ENCODE measurements at regions not wholly inside any gene's neighbourhood (a gene's known extent, or its start where the extent isn't known, plus 50 kb on each side); places are given as distances from the start of the nearest gene placed in this dataset.

- no peaks in the 10 kb centered on the region for H3K27me3 Mint-ChIP-seq
- H3K36me3 Mint-ChIP-seq = no peaks in the 10 kb centered on the region
- H3K4me3 Mint-ChIP-seq = no peak overlapping the region
- H3K4me1 Mint-ChIP-seq = no peaks in the 10 kb centered on the region
- H3K27ac Mint-ChIP-seq = no peak overlapping the region
- H3K9me3 Mint-ChIP-seq = no peaks in the 10 kb centered on the region
Measured at GRCh38 chr3:177435301-177435700, 238.0 kb upstream of the TBL1XR1 start.

- H3K9me3 Mint-ChIP-seq = no peaks in the 10 kb centered on the region
Measured at GRCh38 chr3:177437513-177438337, 240.4 kb upstream of the TBL1XR1 start.

GRCh38 chr3:177438596-177439220, 241.4 kb upstream of the TBL1XR1 start:
- no peaks in the 10 kb centered on the region for H3K9me3 Mint-ChIP-seq
- H3K27me3 Mint-ChIP-seq = no peaks in the 10 kb centered on the region
- no peak overlapping the region for H3K27ac Mint-ChIP-seq
- no peaks in the 10 kb centered on the region for H3K4me1 Mint-ChIP-seq
- no peaks in the 10 kb centered on the region for H3K36me3 Mint-ChIP-seq
- no peak overlapping the region for H3K4me3 Mint-ChIP-seq

More at GRCh38 chr3:177437513-177438337, 240.4 kb upstream of the TBL1XR1 start:
- H3K27ac Mint-ChIP-seq = no peak overlapping the region
- H3K36me3 Mint-ChIP-seq = no peaks in the 10 kb centered on the region
- no peaks in the 10 kb centered on the region for H3K27me3 Mint-ChIP-seq
- H3K4me1 Mint-ChIP-seq = no peaks in the 10 kb centered on the region
- H3K4me3 Mint-ChIP-seq = no peak overlapping the region

- H3K4me1 Mint-ChIP-seq = no peaks in the 10 kb centered on the region
- H3K9me3 Mint-ChIP-seq = no peaks in the 10 kb centered on the region
- H3K4me3 Mint-ChIP-seq = no peak overlapping the region
- H3K27ac Mint-ChIP-seq = no peak overlapping the region
- no peaks in the 10 kb centered on the region for H3K36me3 Mint-ChIP-seq
- H3K27me3 Mint-ChIP-seq = no peaks in the 10 kb centered on the region
Measured at GRCh38 chr3:177439694-177440269, 242.5 kb upstream of the TBL1XR1 start.

GRCh38 chr3:177440456-177441104, 243.3 kb upstream of the TBL1XR1 start:
- Mint-ChIP-seq H3K4me3 (no peak overlapping the region), H3K27me3 (no peaks in the 10 kb centered on the region), H3K36me3 (no peaks in the 10 kb centered on the region), H3K4me1 (no peaks in the 10 kb centered on the region), H3K9me3 (no peaks in the 10 kb centered on the region), H3K27ac (no peak overlapping the region)

- H3K27me3 Mint-ChIP-seq = no peaks in the 10 kb centered on the region
- no peaks in the 10 kb centered on the region for H3K4me1 Mint-ChIP-seq
- H3K36me3 Mint-ChIP-seq = no peaks in the 10 kb centered on the region
- H3K4me3 Mint-ChIP-seq = no peak overlapping the region
- H3K9me3 Mint-ChIP-seq = no peaks in the 10 kb centered on the region
- no peak overlapping the region for H3K27ac Mint-ChIP-seq
Measured at GRCh38 chr3:177441276-177441812, 244.1 kb upstream of the TBL1XR1 start.

GRCh38 chr3:177441813-177442646, 244.7 kb upstream of the TBL1XR1 start:
- H3K27ac Mint-ChIP-seq = no peak overlapping the region
- H3K27me3 Mint-ChIP-seq = no peaks in the 10 kb centered on the region
- H3K36me3 Mint-ChIP-seq = no peaks in the 10 kb centered on the region
- H3K4me3 Mint-ChIP-seq = no peak overlapping the region
- H3K4me1 Mint-ChIP-seq = no peaks in the 10 kb centered on the region
- no peaks in the 10 kb centered on the region for H3K9me3 Mint-ChIP-seq

GRCh38 chr3:177443469-177443868, 246.2 kb upstream of the TBL1XR1 start:
- Mint-ChIP-seq H3K4me1 (peaks cover 5% of the 10 kb centered on the region), H3K36me3 (no peaks in the 10 kb centered on the region), H3K4me3 (no peak overlapping the region), H3K27me3 (no peaks in the 10 kb centered on the region), H3K9me3 (no peaks in the 10 kb centered on the region), H3K27ac (no peak overlapping the region)

GRCh38 chr3:177444696-177445095, 247.4 kb upstream of the TBL1XR1 start:
- Mint-ChIP-seq H3K36me3 (no peaks in the 10 kb centered on the region), H3K4me1 (peaks cover 15% of the 10 kb centered on the region), H3K4me3 (no peak overlapping the region), H3K27me3 (no peaks in the 10 kb centered on the region), H3K27ac (no peak overlapping the region), H3K9me3 (no peaks in the 10 kb centered on the region)

GRCh38 chr3:177445549-177445948, 248.3 kb upstream of the TBL1XR1 start:
- H3K4me1 Mint-ChIP-seq = peaks cover 16% of the 10 kb centered on the region
- no peaks in the 10 kb centered on the region for H3K36me3 Mint-ChIP-seq
- no peaks in the 10 kb centered on the region for H3K27me3 Mint-ChIP-seq
- no peak overlapping the region for H3K4me3 Mint-ChIP-seq
- no peak overlapping the region for H3K27ac Mint-ChIP-seq
- H3K9me3 Mint-ChIP-seq = no peaks in the 10 kb centered on the region

- Mint-ChIP-seq H3K36me3 (no peaks in the 10 kb centered on the region), H3K4me3 (no peak overlapping the region), H3K4me1 (peaks cover 16% of the 10 kb centered on the region), H3K27ac (no peak overlapping the region), H3K9me3 (no peaks in the 10 kb centered on the region), H3K27me3 (no peaks in the 10 kb centered on the region)
Measured at GRCh38 chr3:177446165-177446601, 248.9 kb upstream of the TBL1XR1 start.

- Mint-ChIP-seq H3K27ac (no peak overlapping the region), H3K9me3 (no peaks in the 10 kb centered on the region), H3K36me3 (no peaks in the 10 kb centered on the region), H3K4me1 (peaks cover 16% of the 10 kb centered on the region), H3K4me3 (no peak overlapping the region), H3K27me3 (no peaks in the 10 kb centered on the region)
Measured at GRCh38 chr3:177447938-177448337, 250.7 kb upstream of the TBL1XR1 start.

GRCh38 chr3:177448987-177449359, 251.7 kb upstream of the TBL1XR1 start:
- Mint-ChIP-seq H3K27ac (peak overlapping the region; percentile 3), H3K4me1 (peaks cover 16% of the 10 kb centered on the region), H3K36me3 (no peaks in the 10 kb centered on the region), H3K9me3 (no peaks in the 10 kb centered on the region), H3K27me3 (no peaks in the 10 kb centered on the region), H3K4me3 (peak overlapping the region; percentile 23)

- peaks cover 16% of the 10 kb centered on the region for H3K4me1 Mint-ChIP-seq
- no peaks in the 10 kb centered on the region for H3K36me3 Mint-ChIP-seq
- H3K9me3 Mint-ChIP-seq = no peaks in the 10 kb centered on the region
- H3K4me3 Mint-ChIP-seq = no peak overlapping the region
- peak overlapping the region; percentile 3 for H3K27ac Mint-ChIP-seq
- no peaks in the 10 kb centered on the region for H3K27me3 Mint-ChIP-seq
Measured at GRCh38 chr3:177449360-177450006, 252.2 kb upstream of the TBL1XR1 start.

All from activated naive CD4-positive, alpha-beta T cell treated with anti-CD3 and anti-CD28 coated beads, Interleukin-2, amount 50 U/mL, for 24 hours (primary cell).